PC-3 (cell line): ENCODE measurements at regions not wholly inside any gene's neighbourhood (a gene's known extent, or its start where the extent isn't known, plus 50 kb on each side); places are given as distances from the start of the nearest gene placed in this dataset.
"Not testable (repeated sequence)": the region's sequence is repeated elsewhere in the genome, so short reads cannot be mapped to it uniquely, and the experiment has no call there.

Experiments
- ATAC-seq: fragments of 200-7000 bp; cut with Tn5 transposase; 2 replicates; pipeline ENCODE4 v1.9.1; 2020; ENCODE audit warnings: mild to moderate bottlenecking, moderate library complexity
- BruUV-seq: library from RNA; stranded (reverse); fragments of 400-500 nt; replicated peaks from 2 replicates; lab custom pipeline; 2021; lab: Mats Ljungman, UMichigan
- CTCF ChIA-PET: fragments of 300-600 bp; sonication (Branson Sonifier 250); formaldehyde crosslinking; loops from one replicate; lab custom pipeline; 2022; ENCODE audit warnings: antibody characterized with exemption; lab: Charles Lee
- POLR2A ChIA-PET: fragments of 300-600 bp; sonication (Branson Sonifier 250); formaldehyde crosslinking; loops from one replicate; lab custom pipeline; 2022; ENCODE audit warnings: antibody characterized with exemption; ENCODE audit not compliant: unreplicated experiment; lab: Charles Lee
- DNase-seq: peaks from one replicate; pipeline ENCODE4 v3.0.0-alpha.2; 2015
- H2AFZ ChIP-seq: fragments of 300-600 bp; sonication (generic); 2 replicates; pipeline ENCODE4 v1.6.0; 2016; ENCODE audit warnings: antibody characterized with exemption, low read length
- H3F3A ChIP-seq: fragments of 300-600 bp; sonication (generic); one replicate; pipeline ENCODE4 v1.6.0; 2017; ENCODE audit warnings: antibody characterized with exemption, low read length, control low read depth, mild to moderate bottlenecking; ENCODE audit not compliant: unreplicated experiment
- H3K27ac ChIP-seq: fragments of 300-600 bp; sonication (generic); 2 replicates; pipeline ENCODE4 v1.5.1; 2016; ENCODE audit warnings: mild to moderate bottlenecking, low read length
- H3K27me3 ChIP-seq: fragments of 300-600 bp; sonication (generic); 2 replicates; pipeline ENCODE4 v1.6.1; 2016; ENCODE audit warnings: low read length, mixed read lengths
- H3K36me3 ChIP-seq: fragments of 300-600 bp; sonication (generic); 2 replicates; pipeline ENCODE4 v1.6.1; 2016; ENCODE audit warnings: low read depth, mixed run types, low read length, mixed read lengths
- H3K4me1 ChIP-seq: fragments of 300-600 bp; sonication (generic); 2 replicates; pipeline ENCODE4 v1.5.1; 2016; ENCODE audit warnings: low read length; ENCODE audit not compliant: insufficient read depth
- H3K4me2 ChIP-seq: fragments of 300-600 bp; sonication (generic); 2 replicates; pipeline ENCODE4 v1.6.0; 2016; ENCODE audit warnings: low read length
- H3K4me3 ChIP-seq: fragments of 300-600 bp; sonication (generic); 2 replicates; pipeline ENCODE4 v1.5.1; 2016; ENCODE audit warnings: mild to moderate bottlenecking, low read length, mixed read lengths
- H3K79me2 ChIP-seq: fragments of 300-600 bp; sonication (generic); 2 replicates; pipeline ENCODE4 v1.6.1; 2017; ENCODE audit warnings: low read length, mixed read lengths
- H3K9ac ChIP-seq: fragments of 300-600 bp; sonication (generic); 2 replicates; pipeline ENCODE4 v1.6.0; 2016; ENCODE audit warnings: mild to moderate bottlenecking, low read length
- H3K9me2 ChIP-seq: fragments of 300-600 bp; sonication (generic); replicated peaks from 2 replicates; pipeline ENCODE4 v1.6.1; 2016; ENCODE audit warnings: mixed run types, low read length, mixed read lengths
- H3K9me3 ChIP-seq: fragments of 300-600 bp; sonication (generic); 2 replicates; pipeline ENCODE4 v1.6.1; 2016; ENCODE audit warnings: low read length, mixed read lengths
- H4K20me1 ChIP-seq: fragments of 300-600 bp; sonication (generic); 2 replicates; pipeline ENCODE4 v1.6.1; 2016; ENCODE audit warnings: low read length, mixed read lengths
- CTCF ChIP-seq: fragments of 300-600 bp; sonication (generic); conservative IDR thresholded peaks from 2 replicates; pipeline ENCODE4 v1.5.1; 2017; ENCODE audit warnings: antibody characterized with exemption, low read depth, mild to moderate bottlenecking, low read length
- EZH2 ChIP-seq: fragments of 300-600 bp; sonication (generic); IDR thresholded peaks from one replicate; pipeline ENCODE4 v1.6.1; 2017; ENCODE audit warnings: antibody characterized with exemption, mild to moderate bottlenecking, low read length; ENCODE audit not compliant: unreplicated experiment
- EZH2phosphoT487 ChIP-seq: fragments of 300-600 bp; sonication (generic); IDR thresholded peaks from 2 replicates; pipeline ENCODE4 v1.6.1; 2018; ENCODE audit warnings: mild to moderate bottlenecking, antibody characterized with exemption, low read length, borderline replicate concordance
- intact Hi-C: fragments of 100-400 bp; cut with micrococcal nuclease; formaldehyde crosslinking; loops from 2 replicates; pipeline ENCODE4 v1.9.0; 2023

- intact Hi-C loops, result no loop called here
- BruUV-seq, result no TSS peak
Observed at GRCh38 chr9:113678119-113678858, 197.8 kb upstream of the ZNF618 start.

GRCh38 chr9:113678859-113679256, 197.3 kb upstream of the ZNF618 start:
- no peak for ATAC-seq
- H3K9ac ChIP-seq, result no peak overlapping the region
- no peaks in the 10 kb centered on the region for H3K9me3 ChIP-seq
- no peak overlapping the region for H3K4me3 ChIP-seq
- no peaks in the 10 kb centered on the region for H3K79me2 ChIP-seq
- no peaks in the 10 kb centered on the region for H3K27me3 ChIP-seq
- H3K36me3 ChIP-seq, result no peaks in the 10 kb centered on the region
- H3K27ac ChIP-seq, result no peak overlapping the region
- POLR2A ChIA-PET, result no interaction called here
- BruUV-seq, result no TSS peak
- H4K20me1 ChIP-seq, result no peaks in the 10 kb centered on the region
- H3K4me2 ChIP-seq, result no peak overlapping the region
- peaks cover 31% of the 10 kb centered on the region for H3K4me1 ChIP-seq
- no peaks in the 10 kb centered on the region for H3K9me2 ChIP-seq
- H3F3A ChIP-seq, result no peaks in the 10 kb centered on the region
- CTCF ChIA-PET, result no interaction called here
- no peak overlapping the region for H2AFZ ChIP-seq
- TF ChIP-seq EZH2 (no peak), CTCF (no peak), EZH2phosphoT487 (no peak)
- intact Hi-C loops, result no loop called here
- no peak for DNase-seq

More at GRCh38 chr9:113678119-113678858, 197.8 kb upstream of the ZNF618 start:
- no peaks in the 10 kb centered on the region for H3K36me3 ChIP-seq
- POLR2A ChIA-PET, result no interaction called here
- no peaks in the 10 kb centered on the region for H3K27me3 ChIP-seq
- no peak for ATAC-seq
- TF ChIP-seq CTCF (no peak), EZH2 (no peak), EZH2phosphoT487 (no peak)
- no peak overlapping the region for H3K27ac ChIP-seq
- H2AFZ ChIP-seq, result no peak overlapping the region
- CTCF ChIA-PET, result no interaction called here
- no peaks in the 10 kb centered on the region for H3K9me3 ChIP-seq
- no peak overlapping the region for H3K4me2 ChIP-seq
- no peaks in the 10 kb centered on the region for H3K79me2 ChIP-seq
- no peak for DNase-seq
- no peaks in the 10 kb centered on the region for H3K9me2 ChIP-seq
- H4K20me1 ChIP-seq, result no peaks in the 10 kb centered on the region
- no peaks in the 10 kb centered on the region for H3F3A ChIP-seq
- H3K9ac ChIP-seq, result no peak overlapping the region
- peaks cover 35% of the 10 kb centered on the region for H3K4me1 ChIP-seq
- no peak overlapping the region for H3K4me3 ChIP-seq

GRCh38 chr9:113682297-113682771, 193.8 kb upstream of the ZNF618 start:
- Histone ChIP-seq H2AFZ (peak overlapping the region; percentile 44; the same call in 1 of the 2 replicates), H3K9me2 (no peaks in the 10 kb centered on the region), H3K9me3 (no peaks in the 10 kb centered on the region), H3F3A (no peaks in the 10 kb centered on the region), H3K9ac (no peak overlapping the region), H3K27ac (peak overlapping the region; percentile 47), H4K20me1 (no peaks in the 10 kb centered on the region), H3K36me3 (no peaks in the 10 kb centered on the region), H3K4me1 (peaks cover 10% of the 10 kb centered on the region), H3K4me3 (no peak overlapping the region), H3K4me2 (peak overlapping the region; percentile 48), H3K79me2 (no peaks in the 10 kb centered on the region), H3K27me3 (no peaks in the 10 kb centered on the region)
- CTCF ChIA-PET, result interaction anchor here (0.6 kb wide), 1 partner anchor 195 kb away, joined by 7 read pairs; no protein-coding TSS in a partner anchor
- TF ChIP-seq CTCF (peak; percentile 82), EZH2phosphoT487 (no peak)
- POLR2A ChIA-PET, result no interaction called here
- BruUV-seq, result no TSS peak
- ATAC-seq, result peak; percentile 69
- intact Hi-C loops, result loop anchor here (5.0 kb wide), 1 partner anchor 55 kb away; no protein-coding TSS in a partner anchor
- peak; percentile 81 for DNase-seq

DNA sequence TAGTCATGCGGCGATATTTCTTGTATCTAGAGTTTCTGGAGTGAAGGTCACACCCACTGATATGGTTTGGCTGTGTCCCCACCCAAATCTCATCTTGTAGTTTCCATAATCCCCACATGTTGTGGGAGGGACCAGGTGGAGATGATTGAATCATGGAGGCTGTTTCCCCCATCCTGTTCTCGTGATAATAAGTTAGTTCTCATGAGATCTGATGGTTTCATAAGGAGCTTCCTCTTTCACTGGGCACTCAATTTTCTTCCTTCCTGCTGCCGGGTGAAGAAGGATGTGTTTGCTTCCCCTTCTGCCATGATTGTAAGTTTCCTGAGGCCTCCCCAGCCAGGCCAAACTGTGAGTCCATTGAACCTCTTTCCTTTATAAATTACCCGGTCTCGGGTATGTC, 190.5 kb upstream of the ZNF618 start:
- CTCF ChIA-PET, H3K4me2 ChIP-seq, BruUV-seq, H4K20me1 ChIP-seq, ATAC-seq, H2AFZ ChIP-seq, POLR2A ChIA-PET, intact Hi-C loops, H3K9ac ChIP-seq, DNase-seq, H3K4me3 ChIP-seq, H3K9me2 ChIP-seq, H3F3A ChIP-seq, H3K27ac ChIP-seq, H3K27me3 ChIP-seq, H3K79me2 ChIP-seq, H3K36me3 ChIP-seq, H3K9me3 ChIP-seq: not testable (repeated sequence)
- H3K4me1 ChIP-seq, result peaks cover 10% of the 10 kb centered on the region
